ENCODE measurements at regions not wholly inside any gene's neighbourhood (a gene's known extent, or its start where the extent isn't known, plus 50 kb on each side); places are given as distances from the start of the nearest gene placed in this dataset.
"Not testable (repeated sequence)": the region's sequence is repeated elsewhere in the genome, so short reads cannot be mapped to it uniquely, and the experiment has no call there.

DNA sequence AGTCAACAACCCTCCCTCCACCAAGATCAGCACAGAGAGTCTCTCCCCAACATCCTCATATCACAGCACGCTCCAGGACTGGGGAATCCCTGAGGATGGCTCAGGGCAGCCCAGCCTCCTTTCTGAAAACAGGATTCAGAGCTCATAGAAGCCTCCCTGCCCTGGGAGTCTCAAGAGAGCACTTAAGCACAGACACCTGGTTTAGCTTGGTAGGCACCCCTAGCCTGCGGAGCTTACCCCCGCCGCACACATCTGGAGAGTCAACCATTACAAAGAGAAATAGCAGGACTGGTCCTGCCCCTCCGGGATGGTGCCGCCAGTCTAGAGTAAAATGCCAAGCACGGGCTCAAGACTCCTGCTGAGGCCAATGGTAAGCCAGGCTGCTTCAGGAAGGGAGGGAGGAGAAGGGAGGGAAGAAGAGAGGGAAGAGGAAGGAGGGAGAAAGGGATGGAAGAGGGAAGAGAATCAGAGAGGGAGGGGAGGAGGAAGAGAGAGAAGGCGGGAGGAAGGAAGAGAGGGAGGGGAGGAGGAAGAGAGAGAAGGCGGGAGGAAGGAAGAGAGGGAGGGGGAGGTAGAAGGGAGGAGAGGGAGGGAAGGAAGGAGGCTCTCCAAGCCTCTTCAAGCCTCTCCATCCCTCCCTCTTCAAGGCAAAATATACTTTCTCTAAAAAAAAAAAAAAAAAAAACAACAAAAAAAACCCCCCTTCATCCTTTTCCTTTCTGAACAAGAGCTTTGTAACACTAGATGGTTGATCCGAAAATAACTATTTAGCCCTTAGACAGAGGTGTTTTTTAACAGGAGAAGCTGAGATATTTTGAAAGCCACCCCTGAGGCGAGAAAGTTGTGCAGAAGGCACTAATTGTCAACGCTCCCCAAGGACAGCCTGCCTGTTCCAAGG is 278.6 kb upstream of the TLE3 start:
- H3K27me3 Mint-ChIP-seq: peaks cover 50% of the 10 kb centered on the region
- peaks cover 25% of the 10 kb centered on the region for H3K4me1 Mint-ChIP-seq (ENCODE audit: low read depth)
- intact Hi-C loops (cut with micrococcal nuclease): no loop called here
- H3K36me3 Mint-ChIP-seq (ENCODE audit: low read depth): no peaks in the 10 kb centered on the region
- no peaks in the 10 kb centered on the region for H3K9me3 Mint-ChIP-seq
- no peak overlapping the region for H3K4me3 Mint-ChIP-seq
- no peak overlapping the region for H3K27ac Mint-ChIP-seq

DNA sequence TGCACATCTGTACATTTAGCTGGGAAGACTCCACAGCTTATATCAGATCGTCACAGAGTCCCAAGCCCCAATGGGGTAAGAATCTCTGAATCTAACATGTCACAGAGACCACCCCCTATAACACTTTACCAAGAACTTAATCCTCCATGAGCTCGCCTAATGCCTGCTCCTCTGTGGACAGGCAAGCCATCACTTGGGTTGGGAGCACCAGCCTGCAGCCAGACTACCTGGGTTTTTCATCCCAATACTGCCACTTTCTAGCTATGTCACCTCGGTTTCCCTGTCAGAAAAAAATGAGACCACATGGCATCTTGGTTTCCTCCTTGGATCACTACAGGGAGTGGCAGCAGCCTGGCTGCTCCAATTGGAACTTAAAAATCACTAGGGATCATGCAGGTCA is 277.9 kb upstream of the TLE3 start:
- Mint-ChIP-seq H3K9me3 (no peaks in the 10 kb centered on the region), H3K27me3 (peaks cover 54% of the 10 kb centered on the region), H3K36me3 (ENCODE audit: low read depth) (no peaks in the 10 kb centered on the region), H3K4me1 (ENCODE audit: low read depth) (peaks cover 25% of the 10 kb centered on the region), H3K27ac (no peak overlapping the region), H3K4me3 (no peak overlapping the region)
- intact Hi-C loops (cut with micrococcal nuclease): no loop called here

DNA sequence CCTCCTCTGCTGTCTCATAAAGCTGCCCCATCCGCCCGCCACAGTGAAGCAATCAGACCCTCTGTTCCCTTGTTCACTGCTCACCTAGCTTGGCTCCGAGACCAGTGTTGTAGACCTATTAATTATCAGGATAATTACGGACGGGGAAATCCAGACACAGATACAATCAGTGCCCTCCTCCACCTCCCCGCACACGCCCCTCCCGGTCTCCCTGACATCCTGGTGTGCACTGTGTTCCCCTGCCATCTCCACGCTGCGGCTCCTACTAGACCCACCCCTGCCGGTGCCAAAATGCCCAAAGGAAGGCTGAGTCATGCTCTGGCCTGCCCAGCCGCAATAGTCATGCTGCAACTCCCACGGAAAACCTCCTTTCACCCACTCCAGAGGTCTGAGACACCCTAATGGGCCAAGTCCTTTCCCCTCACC is 277.3 kb upstream of the TLE3 start:
- Mint-ChIP-seq H3K4me1 (ENCODE audit: low read depth) (peaks cover 25% of the 10 kb centered on the region), H3K27ac (no peak overlapping the region), H3K27me3 (peaks cover 59% of the 10 kb centered on the region), H3K9me3 (no peaks in the 10 kb centered on the region), H3K4me3 (no peak overlapping the region), H3K36me3 (ENCODE audit: low read depth) (no peaks in the 10 kb centered on the region)
- intact Hi-C loops (cut with micrococcal nuclease): no loop called here

GRCh38 chr15:70374096-70374495 is 276.4 kb upstream of the TLE3 start:
- Mint-ChIP-seq H3K4me1 (ENCODE audit: low read depth) (peaks cover 25% of the 10 kb centered on the region), H3K27ac (no peak overlapping the region), H3K9me3 (no peaks in the 10 kb centered on the region), H3K4me3 (no peak overlapping the region), H3K36me3 (ENCODE audit: low read depth) (no peaks in the 10 kb centered on the region), H3K27me3 (peaks cover 60% of the 10 kb centered on the region)
- intact Hi-C loops (cut with micrococcal nuclease): no loop called here

GRCh38 chr15:70373439-70373838 is 275.7 kb upstream of the TLE3 start:
- H3K27ac Mint-ChIP-seq; H3K9me3 Mint-ChIP-seq; H3K4me3 Mint-ChIP-seq; H3K36me3 Mint-ChIP-seq (ENCODE audit: low read depth); intact Hi-C loops (cut with micrococcal nuclease): not testable (repeated sequence)
- Mint-ChIP-seq H3K27me3 (peaks cover 57% of the 10 kb centered on the region), H3K4me1 (ENCODE audit: low read depth) (peaks cover 25% of the 10 kb centered on the region)

DNA sequence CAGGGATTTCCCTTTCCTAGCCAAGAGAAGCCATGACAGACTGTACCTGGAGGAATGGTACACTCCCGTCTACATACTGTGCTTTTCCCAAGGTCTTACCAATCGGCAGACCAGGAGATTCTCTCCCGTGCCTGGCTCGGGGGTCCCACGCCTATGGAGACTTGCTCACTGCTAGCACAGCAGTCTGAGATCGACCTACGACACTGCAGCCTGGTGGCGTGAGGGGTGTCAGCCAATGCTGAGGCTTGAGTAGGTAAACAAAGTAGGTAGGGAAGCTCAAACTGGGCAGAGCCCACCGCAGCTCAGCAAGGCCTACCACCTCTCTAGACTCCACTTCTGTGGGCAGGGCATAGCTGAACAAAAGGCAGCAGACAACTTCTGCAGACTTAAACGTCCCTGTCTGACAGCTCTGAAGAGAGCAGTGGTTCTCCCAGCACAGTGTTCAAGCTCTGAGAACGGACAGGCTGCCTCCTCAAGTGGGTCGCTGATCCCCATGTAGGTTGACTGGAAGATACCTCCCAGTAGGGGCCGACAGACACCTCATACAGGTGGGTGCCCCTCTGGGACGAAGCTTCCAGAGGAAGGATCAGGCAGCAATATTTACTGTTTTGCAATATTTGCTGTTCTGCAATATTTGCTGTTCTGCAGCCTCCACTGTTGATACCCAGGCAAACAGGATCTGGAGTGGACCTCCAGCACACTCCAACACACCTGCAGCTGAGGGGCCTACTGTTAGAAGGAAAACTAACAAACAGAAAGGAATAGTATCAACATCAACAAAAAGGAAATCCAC is 270.4 kb upstream of the TLE3 start:
- H3K27me3 Mint-ChIP-seq: peaks cover 37% of the 10 kb centered on the region
- H3K27ac Mint-ChIP-seq; H3K36me3 Mint-ChIP-seq (ENCODE audit: low read depth); H3K4me3 Mint-ChIP-seq; H3K9me3 Mint-ChIP-seq; intact Hi-C loops (cut with micrococcal nuclease); H3K4me1 Mint-ChIP-seq (ENCODE audit: low read depth): not testable (repeated sequence)

- H3K4me3 Mint-ChIP-seq; H3K4me1 Mint-ChIP-seq (ENCODE audit: low read depth); H3K36me3 Mint-ChIP-seq (ENCODE audit: low read depth); H3K27ac Mint-ChIP-seq; intact Hi-C loops (cut with micrococcal nuclease); H3K9me3 Mint-ChIP-seq: not testable (repeated sequence)
- peaks cover 24% of the 10 kb centered on the region for H3K27me3 Mint-ChIP-seq
Measured at GRCh38 chr15:70364023-70364422, 266.3 kb upstream of the TLE3 start.

GRCh38 chr15:70362886-70363285 is 265.2 kb upstream of the TLE3 start:
- Mint-ChIP-seq H3K9me3 (no peaks in the 10 kb centered on the region), H3K4me1 (ENCODE audit: low read depth) (peaks cover 5% of the 10 kb centered on the region), H3K27me3 (peaks cover 24% of the 10 kb centered on the region), H3K4me3 (no peak overlapping the region), H3K36me3 (ENCODE audit: low read depth) (no peaks in the 10 kb centered on the region), H3K27ac (no peak overlapping the region)
- intact Hi-C loops (cut with micrococcal nuclease): no loop called here

DNA sequence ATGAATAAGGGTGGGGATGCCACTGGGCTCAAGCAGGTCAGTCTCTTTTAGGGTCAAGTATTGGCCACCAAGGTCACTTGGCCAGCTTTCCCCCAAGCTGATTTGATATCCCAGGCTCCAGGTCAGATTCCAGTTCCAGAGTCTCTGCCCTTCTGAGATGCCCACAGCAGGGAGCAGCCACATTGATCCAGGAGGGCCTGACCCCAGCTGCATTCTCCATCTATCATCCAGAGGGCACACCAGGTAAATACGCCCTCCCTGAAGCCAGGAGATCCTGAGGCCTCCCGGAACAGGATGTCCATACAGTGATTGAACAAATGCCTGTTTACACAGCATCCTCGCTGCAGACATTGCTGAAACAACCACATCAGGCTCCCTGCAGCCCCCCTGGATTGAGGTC is 264.6 kb upstream of the TLE3 start:
- Mint-ChIP-seq H3K4me3 (no peak overlapping the region), H3K27ac (no peak overlapping the region), H3K9me3 (no peaks in the 10 kb centered on the region), H3K27me3 (peaks cover 23% of the 10 kb centered on the region), H3K4me1 (ENCODE audit: low read depth) (peaks cover 5% of the 10 kb centered on the region), H3K36me3 (ENCODE audit: low read depth) (no peaks in the 10 kb centered on the region)
- intact Hi-C loops (cut with micrococcal nuclease): no loop called here

DNA sequence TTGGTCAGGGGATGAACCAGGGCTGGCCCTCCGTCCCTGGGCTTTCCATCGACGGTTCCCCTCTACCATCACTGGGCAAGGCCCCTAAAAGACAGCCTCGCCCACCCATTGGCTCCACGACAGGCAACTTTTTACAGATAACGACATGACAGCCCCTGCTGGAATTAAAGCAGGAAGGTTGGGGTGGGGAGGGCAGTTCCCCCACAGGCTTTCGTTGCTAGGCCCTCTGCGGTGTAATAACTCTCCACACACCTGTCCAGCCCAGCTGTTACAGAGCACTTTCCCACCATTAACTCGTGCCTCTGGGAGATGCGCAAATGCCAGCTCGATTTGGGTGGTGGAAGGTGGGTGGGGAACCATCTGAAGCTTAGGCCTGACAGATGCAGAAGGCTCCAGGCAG is 264.2 kb upstream of the TLE3 start:
- intact Hi-C loops (cut with micrococcal nuclease): no loop called here
- Mint-ChIP-seq H3K9me3 (no peaks in the 10 kb centered on the region), H3K36me3 (ENCODE audit: low read depth) (no peaks in the 10 kb centered on the region), H3K4me3 (no peak overlapping the region), H3K27ac (no peak overlapping the region), H3K27me3 (peaks cover 23% of the 10 kb centered on the region), H3K4me1 (ENCODE audit: low read depth) (peaks cover 5% of the 10 kb centered on the region)

DNA sequence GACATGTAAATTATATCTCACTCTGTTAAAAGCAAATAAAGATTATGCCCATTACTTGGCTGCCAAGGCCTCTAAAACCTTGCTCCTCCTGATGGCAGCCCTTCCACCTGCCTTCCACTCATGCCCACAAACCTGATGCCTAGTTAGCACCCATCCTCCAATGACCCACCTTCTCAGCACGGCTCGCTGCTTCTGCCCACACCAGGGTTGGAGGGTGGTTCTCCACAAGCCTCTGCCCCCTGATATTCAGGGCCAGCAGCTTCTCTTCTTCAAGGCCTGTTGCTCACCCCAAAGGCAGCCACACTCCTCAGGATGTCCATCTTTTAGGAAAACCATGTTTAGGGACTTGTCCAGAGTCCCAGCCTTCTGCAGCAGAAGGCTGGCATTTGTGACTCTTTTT is 263.4 kb upstream of the TLE3 start:
- peaks cover 5% of the 10 kb centered on the region for H3K4me1 Mint-ChIP-seq (ENCODE audit: low read depth)
- no peak overlapping the region for H3K4me3 Mint-ChIP-seq
- H3K36me3 Mint-ChIP-seq (ENCODE audit: low read depth): no peaks in the 10 kb centered on the region
- H3K9me3 Mint-ChIP-seq: no peaks in the 10 kb centered on the region
- H3K27me3 Mint-ChIP-seq: peaks cover 23% of the 10 kb centered on the region
- no peak overlapping the region for H3K27ac Mint-ChIP-seq
- intact Hi-C loops (cut with micrococcal nuclease): no loop called here

- intact Hi-C loops (cut with micrococcal nuclease): no loop called here
- H3K9me3 Mint-ChIP-seq: no peaks in the 10 kb centered on the region
- no peak overlapping the region for H3K27ac Mint-ChIP-seq
- H3K4me3 Mint-ChIP-seq: no peak overlapping the region
- peaks cover 2% of the 10 kb centered on the region for H3K4me1 Mint-ChIP-seq (ENCODE audit: low read depth)
- peaks cover 31% of the 10 kb centered on the region for H3K27me3 Mint-ChIP-seq
- no peaks in the 10 kb centered on the region for H3K36me3 Mint-ChIP-seq (ENCODE audit: low read depth)
Measured at GRCh38 chr15:70358871-70359647, 261.3 kb upstream of the TLE3 start.

DNA sequence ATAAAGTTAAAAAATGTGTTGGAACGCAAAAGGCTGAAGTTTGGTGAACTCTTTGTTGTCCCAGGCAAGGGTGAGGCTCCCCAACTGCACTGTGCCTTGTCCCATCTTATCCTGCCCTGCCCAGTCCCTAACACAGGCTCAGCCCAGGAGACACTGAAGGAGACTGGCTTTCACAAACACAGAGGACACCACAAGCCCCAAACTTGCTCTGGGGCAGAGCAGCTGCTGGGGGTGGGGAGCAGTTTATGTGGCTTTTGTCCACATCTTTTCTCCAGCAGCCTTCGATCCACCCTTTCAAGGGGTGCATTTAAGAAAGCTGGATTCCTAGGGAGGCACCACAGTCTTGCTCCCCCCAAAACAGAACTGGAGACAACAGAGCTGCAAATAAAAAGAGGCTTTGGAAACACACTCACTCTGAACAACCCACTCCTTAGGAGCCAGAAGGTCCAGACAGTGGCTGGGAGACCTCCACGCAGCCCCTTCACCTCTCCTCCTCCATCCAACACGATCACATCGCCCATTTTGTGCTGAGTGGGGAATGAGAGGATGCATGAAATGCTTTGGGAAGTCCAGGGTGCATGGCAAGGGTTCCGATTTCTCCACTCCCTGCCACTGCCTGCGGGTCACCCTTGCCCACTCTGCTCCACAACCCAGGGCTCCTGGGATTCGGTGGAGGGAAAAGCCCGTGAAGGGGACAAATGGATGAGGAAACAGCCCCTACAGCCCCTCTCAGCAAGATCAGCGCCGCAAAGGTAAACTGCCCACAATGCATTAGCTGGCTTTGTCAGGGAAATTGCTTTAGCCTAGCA is 260.5 kb upstream of the TLE3 start:
- H3K36me3 Mint-ChIP-seq (ENCODE audit: low read depth): no peaks in the 10 kb centered on the region
- intact Hi-C loops (cut with micrococcal nuclease): no loop called here
- no peaks in the 10 kb centered on the region for H3K4me1 Mint-ChIP-seq (ENCODE audit: low read depth)
- peaks cover 36% of the 10 kb centered on the region for H3K27me3 Mint-ChIP-seq
- H3K9me3 Mint-ChIP-seq: no peaks in the 10 kb centered on the region
- H3K4me3 Mint-ChIP-seq: no peak overlapping the region
- no peak overlapping the region for H3K27ac Mint-ChIP-seq

Data from dendritic cell treated with granulocyte-macrophage colony-stimulating factor and Interleukin-4, amounts not matched to agents 40 ng/mL and 50 ng/mL, for 4 days (primary cell).